NCI-H1417 (cell line): ENCODE measurements at regions not wholly inside any gene's neighbourhood (a gene's known extent, or its start where the extent isn't known, plus 50 kb on each side); places are given as distances from the start of the nearest gene placed in this dataset.

Source experiments
- DNase-seq, 3 experiments: peaks; one replicate each; lab custom pipeline; 2025; lab: John Stamatoyannopoulos, UW

DNA sequence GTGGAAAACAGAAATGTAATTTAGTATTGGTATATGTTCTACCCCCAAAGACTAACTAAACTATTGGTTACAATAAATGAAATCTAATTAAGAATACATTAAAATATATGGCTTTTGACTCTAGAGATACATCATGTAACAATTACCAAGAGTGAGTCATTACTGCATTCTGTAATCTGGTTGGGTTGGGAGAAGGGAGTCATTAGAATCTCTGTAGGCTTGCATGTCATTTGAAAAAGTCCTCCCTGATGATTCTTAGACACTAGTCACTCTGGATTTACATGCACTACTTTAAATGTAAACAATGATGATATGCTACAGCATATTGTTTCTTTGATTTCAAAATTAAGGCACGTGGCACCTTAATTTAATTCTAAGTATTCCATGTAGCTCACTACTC is 293.4 kb upstream of the CHST9 start:
- DNase-seq: no peak

GRCh38 chr18:27473318-27473717 is 288.2 kb upstream of the CHST9 start:
- DNase-seq: no peak

GRCh38 chr18:27467073-27467472 is 282.0 kb upstream of the CHST9 start:
- DNase-seq: no peak

GRCh38 chr18:27461957-27462356 is 276.8 kb upstream of the CHST9 start:
- DNase-seq: no peak

GRCh38 chr18:27449104-27449503 is 264.0 kb upstream of the CHST9 start:
- no peak for DNase-seq

DNA sequence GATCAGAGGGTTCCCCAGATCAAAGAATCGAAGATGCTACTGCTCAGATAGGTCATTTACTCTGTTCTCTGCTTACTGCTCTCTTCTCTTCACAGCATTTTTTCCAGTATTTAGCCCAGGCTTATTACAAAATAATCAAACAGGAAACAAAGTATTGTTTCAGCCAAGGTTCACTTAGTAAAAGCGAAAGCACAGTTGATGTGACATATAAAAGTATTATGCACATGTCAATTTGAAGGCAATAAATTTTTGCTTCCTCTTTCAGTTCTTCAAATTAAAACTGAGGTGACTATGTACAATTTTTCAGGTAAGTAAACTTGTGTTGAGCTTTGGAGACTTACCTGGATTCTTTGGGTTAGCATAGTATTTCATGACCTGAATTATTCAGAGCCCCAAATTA is 262.8 kb upstream of the CHST9 start:
- no peak for DNase-seq

DNA sequence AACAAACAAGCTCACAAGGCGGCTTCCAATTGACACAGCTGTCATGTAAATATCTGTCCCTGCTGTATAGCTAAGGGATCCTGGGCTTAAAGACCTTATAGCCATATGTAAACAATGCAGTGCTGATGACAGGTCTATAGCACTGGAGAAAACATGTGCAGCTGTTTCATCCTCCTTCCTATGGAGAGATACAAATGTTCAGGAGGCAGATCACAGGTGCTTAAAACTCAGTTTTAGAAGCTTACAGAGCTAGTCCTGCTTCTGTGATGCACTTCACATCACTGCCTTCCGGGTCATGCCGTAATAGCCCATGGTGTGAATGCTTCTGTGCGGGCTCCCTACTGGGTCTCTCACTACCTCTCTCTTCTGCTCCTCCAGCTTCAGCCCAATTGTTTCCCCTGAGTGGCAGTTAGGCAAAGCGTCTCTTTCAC is 262.4 kb upstream of the CHST9 start:
- DNase-seq: peak in 2 of 3 experiments; percentile 79 to 95

- DNase-seq: no peak
Observed at GRCh38 chr18:27430595-27430994, 245.5 kb upstream of the CHST9 start.

GRCh38 chr18:27428716-27429475 is 243.8 kb upstream of the CHST9 start:
- no peak for DNase-seq

DNA sequence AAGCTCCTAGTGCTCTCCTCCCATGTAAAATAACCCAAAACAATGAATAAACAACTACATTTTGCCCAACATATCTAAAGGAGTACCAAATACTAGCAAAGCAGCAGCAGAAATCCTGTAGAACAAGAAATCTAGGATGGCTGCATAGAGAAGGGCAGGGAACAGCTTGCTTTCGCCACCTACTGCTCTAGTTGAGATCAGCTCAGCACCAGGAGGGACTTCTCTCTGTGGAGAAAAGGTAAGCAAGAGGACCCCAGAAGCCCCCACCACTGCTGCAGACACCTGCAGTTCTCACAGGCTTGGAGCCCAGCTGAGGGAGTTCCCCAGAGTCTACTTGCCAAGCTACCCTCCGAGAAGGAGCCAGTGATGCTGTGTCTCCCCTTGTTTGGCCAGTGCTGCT is 243.0 kb upstream of the CHST9 start:
- no peak for DNase-seq

- DNase-seq: peak in 1 of 3 experiments; percentile 14
Observed at GRCh38 chr18:27423581-27423980, 238.5 kb upstream of the CHST9 start.

DNA sequence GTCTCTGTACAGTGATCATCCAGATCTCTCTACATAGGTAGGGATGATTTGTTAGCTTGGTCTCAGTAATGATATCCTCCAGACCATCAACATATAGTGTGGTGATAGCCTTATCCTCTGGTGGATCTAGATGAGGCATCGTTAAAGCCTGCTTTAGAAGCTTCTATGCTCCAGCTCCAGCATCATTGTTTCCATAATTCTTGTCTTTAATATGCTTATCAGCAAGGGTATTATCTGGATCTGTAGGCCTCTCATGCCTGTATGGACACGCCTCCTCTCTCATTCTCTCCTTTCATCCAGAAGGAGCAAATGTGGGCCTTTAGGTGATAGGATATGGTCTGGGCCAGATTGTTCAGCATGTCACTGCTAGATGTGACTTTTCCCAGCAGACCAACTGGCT is 234.5 kb upstream of the CHST9 start:
- no peak for DNase-seq

- DNase-seq: no peak
Observed at GRCh38 chr18:27415495-27415894, 230.4 kb upstream of the CHST9 start.

GRCh38 chr18:27414682-27415081 is 229.6 kb upstream of the CHST9 start:
- DNase-seq: no peak

DNA sequence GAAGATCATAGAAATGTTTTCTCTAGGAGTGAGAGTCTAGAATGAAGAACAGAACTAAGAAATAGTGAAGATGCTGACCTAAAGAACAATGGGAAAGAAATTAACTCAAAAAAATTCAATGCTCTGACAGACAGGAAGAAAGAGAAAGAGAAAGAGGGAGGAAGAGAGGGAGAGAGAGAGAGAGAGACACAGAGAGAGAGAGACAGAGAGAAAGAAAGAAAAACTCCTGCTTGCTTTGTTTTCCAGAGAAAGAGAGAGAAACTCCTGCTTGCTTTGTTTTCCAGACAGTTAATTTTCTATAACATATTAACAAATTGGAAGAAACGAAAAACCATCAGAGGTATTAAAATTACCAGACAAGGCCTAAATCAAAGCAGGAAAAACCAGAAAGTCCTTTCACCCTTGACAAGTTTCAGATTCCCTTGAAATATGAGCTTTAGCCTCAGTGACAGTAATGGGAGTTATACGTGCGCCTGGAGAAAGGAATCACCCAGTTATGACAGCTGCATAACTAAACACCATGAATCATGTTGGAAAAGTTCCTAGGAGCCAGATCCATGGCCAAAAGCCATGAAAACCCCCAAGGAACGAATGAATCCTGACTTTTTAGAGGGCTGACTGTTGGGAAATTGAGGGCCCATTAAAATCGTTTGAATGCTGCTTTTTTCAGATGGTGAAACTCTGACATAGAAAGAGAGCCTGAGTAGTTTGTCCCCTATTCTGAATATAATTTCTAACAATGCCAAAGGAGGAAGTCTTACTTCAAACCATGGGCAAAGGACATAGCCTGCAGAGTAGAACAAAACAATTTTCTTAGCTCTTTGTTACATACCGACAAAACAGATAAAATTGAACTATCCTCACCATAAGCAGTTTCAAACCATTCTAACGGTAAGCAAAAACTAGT is 228.6 kb upstream of the CHST9 start:
- DNase-seq: peak in 1 of 3 experiments; percentile 10

GRCh38 chr18:27412556-27412955 is 227.4 kb upstream of the CHST9 start:
- DNase-seq: no peak

GRCh38 chr18:27411911-27412310 is 226.8 kb upstream of the CHST9 start:
- no peak for DNase-seq

DNA sequence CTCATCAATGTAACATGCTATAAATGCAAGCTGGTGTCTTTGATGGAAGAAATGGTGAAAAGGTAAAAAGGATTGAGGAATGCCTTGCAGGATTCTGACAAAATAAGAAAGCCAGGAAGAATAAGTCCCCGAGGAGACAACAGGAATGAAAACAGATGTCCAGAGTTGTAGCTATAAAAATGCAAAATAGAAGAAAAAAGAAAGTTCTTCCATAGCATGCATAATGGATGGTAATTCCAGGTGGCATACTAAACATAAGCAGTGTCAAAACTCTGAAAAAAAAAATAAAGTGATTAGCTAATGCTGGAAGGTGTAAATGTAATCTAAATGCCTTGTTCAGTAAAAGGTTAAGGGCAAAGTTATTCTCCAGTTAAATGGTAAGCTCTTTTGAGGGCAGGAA is 225.9 kb upstream of the CHST9 start:
- no peak for DNase-seq

GRCh38 chr18:27404855-27405254 is 219.7 kb upstream of the CHST9 start:
- no peak for DNase-seq

- DNase-seq: no peak
Observed at GRCh38 chr18:27400001-27400400, 214.9 kb upstream of the CHST9 start.

GRCh38 chr18:27395752-27396151 is 210.6 kb upstream of the CHST9 start:
- no peak for DNase-seq

DNA sequence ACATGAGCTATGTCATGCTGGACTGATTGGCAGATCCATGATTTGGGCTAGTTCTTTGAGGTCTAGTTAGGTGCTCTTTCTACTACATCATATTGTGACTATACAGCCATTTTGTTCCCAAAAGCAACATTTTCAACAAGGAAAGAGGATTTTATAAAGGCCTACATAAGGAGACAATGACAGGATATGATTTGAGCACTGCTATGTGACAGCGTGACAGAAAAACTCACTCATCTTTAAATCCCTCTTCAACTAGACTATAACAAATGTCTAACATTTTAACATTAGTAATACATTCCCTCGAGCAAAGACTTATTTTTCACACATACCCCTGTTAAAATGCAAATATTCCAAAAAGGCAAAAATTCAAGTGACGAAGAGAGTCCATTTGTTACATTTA is 209.6 kb upstream of the CHST9 start:
- no peak for DNase-seq

DNA sequence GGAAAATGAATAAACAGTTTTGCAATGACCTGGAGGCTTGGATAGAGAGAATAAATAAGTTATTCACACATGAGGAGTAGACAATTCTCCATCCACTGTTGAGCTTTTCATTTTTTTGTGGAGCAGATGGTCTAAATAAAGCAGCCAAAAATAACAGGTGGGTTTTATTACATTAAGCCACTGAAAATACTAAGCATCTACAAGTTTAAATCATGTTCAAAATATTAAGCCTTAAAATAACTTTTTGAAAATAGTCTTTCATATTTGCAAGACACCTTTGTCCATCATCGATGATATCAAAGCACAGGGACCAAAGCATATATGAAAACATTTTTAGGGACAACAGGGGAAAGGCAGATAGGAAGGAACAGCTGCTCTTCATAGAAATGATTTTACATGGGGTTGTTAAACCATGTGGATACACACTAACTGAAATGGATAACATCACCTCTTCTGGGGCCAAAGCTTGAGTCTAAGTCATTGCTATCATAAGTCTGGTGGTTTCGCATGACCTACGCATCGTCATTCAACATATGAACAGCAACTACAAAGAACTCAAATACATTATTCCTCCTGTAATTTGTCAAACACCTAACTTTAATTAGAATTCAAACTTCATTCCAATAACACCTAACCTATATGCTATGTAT is 197.6 kb upstream of the CHST9 start:
- no peak for DNase-seq
